OCI-LY1 (cell line): ENCODE measurements at regions not wholly inside any gene's neighbourhood (a gene's known extent, or its start where the extent isn't known, plus 50 kb on each side); places are given as distances from the start of the nearest gene placed in this dataset.

Source experiments
- H2AFZ ChIP-seq: fragments of 200-600 bp; sonication (generic), shearing (Covaris generic); 2 replicates; pipeline ENCODE4 v1.6.0; 2014; ENCODE audit warnings: antibody characterized with exemption, mild to moderate bottlenecking, low read length
- H3F3A ChIP-seq: fragments of 200-600 bp; sonication (generic), shearing (Covaris generic); 2 replicates; pipeline ENCODE4 v1.6.0; 2014; ENCODE audit warnings: mild to moderate bottlenecking, antibody characterized with exemption, low read length, moderate library complexity; ENCODE audit not compliant: insufficient read depth
- H3K27ac ChIP-seq: fragments of 200-600 bp; sonication (generic); 2 replicates; pipeline ENCODE4 v1.5.1; 2014; ENCODE audit warnings: low read length, mixed run types, mild to moderate bottlenecking, low read depth; ENCODE audit not compliant: poor library complexity, severe bottlenecking
- H3K27me3 ChIP-seq: fragments of 200-600 bp; sonication (generic); 2 replicates; pipeline ENCODE4 v1.6.0; 2014; ENCODE audit warnings: antibody characterized with exemption, mild to moderate bottlenecking, low read length, moderate library complexity; ENCODE audit not compliant: insufficient read depth
- H3K36me3 ChIP-seq: fragments of 200-600 bp; sonication (generic); 2 replicates; pipeline ENCODE4 v1.6.1; 2014; ENCODE audit warnings: mild to moderate bottlenecking, antibody characterized with exemption, low read length, moderate library complexity, mixed read lengths; ENCODE audit not compliant: insufficient read depth
- H3K4me1 ChIP-seq: fragments of 200-600 bp; sonication (generic); 2 replicates; pipeline ENCODE4 v1.5.1; 2014; ENCODE audit warnings: mild to moderate bottlenecking, low read length, moderate library complexity; ENCODE audit not compliant: insufficient read depth, severe bottlenecking
- H3K4me2 ChIP-seq: fragments of 200-600 bp; sonication (generic), shearing (Covaris generic); 2 replicates; pipeline ENCODE4 v1.6.1; 2014; ENCODE audit warnings: low read length
- H3K4me3 ChIP-seq: fragments of 200-600 bp; sonication (generic); 2 replicates; pipeline ENCODE4 v1.5.1; 2014; ENCODE audit warnings: low read length, low read depth, mild to moderate bottlenecking, mixed read lengths; ENCODE audit not compliant: poor library complexity, severe bottlenecking
- H3K79me2 ChIP-seq: fragments of 200-600 bp; shearing (Covaris generic); 2 replicates; pipeline ENCODE4 v1.6.1; 2016; ENCODE audit warnings: mixed run types, low read length, mixed read lengths; ENCODE audit not compliant: insufficient read depth
- H3K9ac ChIP-seq: fragments of 200-600 bp; sonication (generic), shearing (Covaris generic); 2 replicates; pipeline ENCODE4 v1.6.1; 2014; ENCODE audit warnings: mild to moderate bottlenecking, low read length, mixed read lengths
- H3K9me2 ChIP-seq: fragments of 200-600 bp; sonication (generic), shearing (Covaris generic); 2 replicates; pipeline ENCODE4 v1.6.1; 2014; ENCODE audit warnings: low read depth, mild to moderate bottlenecking, low read length, mixed read lengths
- H3K9me3 ChIP-seq: fragments of 200-600 bp; shearing (Covaris generic); 2 replicates; pipeline ENCODE4 v1.6.1; 2014; ENCODE audit warnings: low read length, mixed read lengths
- H4K20me1 ChIP-seq: fragments of 200-600 bp; sonication (generic), shearing (Covaris generic); 2 replicates; pipeline ENCODE4 v1.6.0; 2016; ENCODE audit warnings: mild to moderate bottlenecking, low read length; ENCODE audit not compliant: insufficient read depth
- EZH2 ChIP-seq: fragments of 200-600 bp; sonication (generic), shearing (Covaris generic); IDR thresholded peaks from 2 replicates; pipeline ENCODE4 v1.8.0; 2017; ENCODE audit warnings: borderline replicate concordance, mixed run types, mild to moderate bottlenecking, antibody characterized with exemption, low read length, moderate library complexity, mixed read lengths
- TF ChIP-seq, protein P1 (sequence below): fragments of 200-600 bp; sonication (generic), shearing (Covaris generic); IDR thresholded peaks from 2 replicates; pipeline ENCODE4 v1.5.1; 2017; ENCODE audit warnings: mild to moderate bottlenecking, antibody characterized with exemption, low read length, moderate library complexity, mixed read lengths

DNA sequence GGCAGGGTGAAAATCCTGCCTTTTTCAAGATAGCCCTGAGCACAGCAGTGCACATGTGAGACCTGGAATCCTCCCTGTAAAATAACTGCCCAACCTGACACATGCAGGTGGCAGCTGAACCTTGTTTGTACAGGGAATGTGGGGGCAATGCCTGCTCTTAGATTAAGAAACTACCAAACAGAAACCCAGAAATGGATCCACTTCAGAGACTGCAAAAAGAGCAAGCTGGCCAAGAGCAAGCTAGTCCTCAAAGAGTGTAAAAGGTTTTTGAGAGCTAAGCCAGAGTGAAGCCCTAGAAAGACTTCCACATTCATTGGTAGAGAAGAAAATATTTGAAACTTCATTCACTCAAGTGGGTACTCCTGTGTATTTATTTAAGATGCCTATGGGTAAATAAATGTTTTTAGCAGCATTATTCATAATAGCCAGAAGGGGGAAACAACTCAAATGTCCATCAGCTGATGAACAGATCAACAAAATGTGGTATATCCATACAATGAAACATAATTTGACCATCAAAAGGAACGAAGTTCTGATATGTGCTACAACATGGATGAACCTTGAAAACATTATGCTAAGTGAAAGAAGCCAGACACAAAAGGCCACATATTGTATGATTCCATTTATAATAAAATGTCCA lies 96.0 kb upstream of the TSC22D2 start:
- H4K20me1 ChIP-seq: no peaks in the 10 kb centered on the region
- H3K36me3 ChIP-seq: no peaks in the 10 kb centered on the region
- H3F3A ChIP-seq: no peaks in the 10 kb centered on the region
- H3K79me2 ChIP-seq: no peaks in the 10 kb centered on the region
- no peak overlapping the region for H3K9ac ChIP-seq
- no peaks in the 10 kb centered on the region for H3K9me2 ChIP-seq
- no peaks in the 10 kb centered on the region for H3K4me1 ChIP-seq
- H3K9me3 ChIP-seq: no peaks in the 10 kb centered on the region
- H3K4me2 ChIP-seq: no peak overlapping the region
- no peak overlapping the region for H3K27ac ChIP-seq
- no peak overlapping the region for H3K4me3 ChIP-seq
- H2AFZ ChIP-seq: no peak overlapping the region
- TF ChIP-seq, protein P1, sequence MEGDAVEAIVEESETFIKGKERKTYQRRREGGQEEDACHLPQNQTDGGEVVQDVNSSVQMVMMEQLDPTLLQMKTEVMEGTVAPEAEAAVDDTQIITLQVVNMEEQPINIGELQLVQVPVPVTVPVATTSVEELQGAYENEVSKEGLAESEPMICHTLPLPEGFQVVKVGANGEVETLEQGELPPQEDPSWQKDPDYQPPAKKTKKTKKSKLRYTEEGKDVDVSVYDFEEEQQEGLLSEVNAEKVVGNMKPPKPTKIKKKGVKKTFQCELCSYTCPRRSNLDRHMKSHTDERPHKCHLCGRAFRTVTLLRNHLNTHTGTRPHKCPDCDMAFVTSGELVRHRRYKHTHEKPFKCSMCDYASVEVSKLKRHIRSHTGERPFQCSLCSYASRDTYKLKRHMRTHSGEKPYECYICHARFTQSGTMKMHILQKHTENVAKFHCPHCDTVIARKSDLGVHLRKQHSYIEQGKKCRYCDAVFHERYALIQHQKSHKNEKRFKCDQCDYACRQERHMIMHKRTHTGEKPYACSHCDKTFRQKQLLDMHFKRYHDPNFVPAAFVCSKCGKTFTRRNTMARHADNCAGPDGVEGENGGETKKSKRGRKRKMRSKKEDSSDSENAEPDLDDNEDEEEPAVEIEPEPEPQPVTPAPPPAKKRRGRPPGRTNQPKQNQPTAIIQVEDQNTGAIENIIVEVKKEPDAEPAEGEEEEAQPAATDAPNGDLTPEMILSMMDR: no peak
- TF ChIP-seq EZH2: no peak
- H3K27me3 ChIP-seq: peaks cover 6% of the 10 kb centered on the region; the same call in 1 of the 2 replicates

DNA sequence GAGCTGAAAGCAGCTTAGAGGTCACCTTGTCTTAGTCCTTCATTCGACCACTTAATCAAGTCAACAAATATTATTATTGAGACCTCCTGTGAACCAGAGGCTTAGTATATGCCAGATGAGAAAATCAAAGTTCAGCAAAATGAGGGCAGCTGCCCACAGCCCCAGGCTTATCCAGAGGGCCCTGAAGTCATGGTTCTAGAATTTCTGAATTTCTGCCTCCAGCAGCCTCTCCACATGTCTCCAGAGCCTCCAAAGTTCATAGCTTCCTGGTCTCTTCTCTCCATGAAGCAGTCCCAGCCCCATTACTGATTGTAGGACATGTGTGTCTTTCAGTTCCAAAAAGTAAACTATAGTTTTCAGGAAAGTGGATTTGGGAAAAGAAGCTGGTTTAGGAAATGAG lies 96.9 kb upstream of the TSC22D2 start:
- Histone ChIP-seq H3K27ac (no peak overlapping the region), H4K20me1 (no peaks in the 10 kb centered on the region), H3K36me3 (no peaks in the 10 kb centered on the region), H2AFZ (no peak overlapping the region), H3K4me3 (no peak overlapping the region), H3K9me3 (no peaks in the 10 kb centered on the region), H3K4me1 (no peaks in the 10 kb centered on the region), H3K9ac (no peak overlapping the region), H3K4me2 (no peak overlapping the region), H3K27me3 (peaks cover 6% of the 10 kb centered on the region; the same call in 1 of the 2 replicates), H3K9me2 (no peaks in the 10 kb centered on the region), H3F3A (no peaks in the 10 kb centered on the region), H3K79me2 (no peaks in the 10 kb centered on the region)
- TF ChIP-seq, protein P1: no peak
- TF ChIP-seq EZH2: no peak

DNA sequence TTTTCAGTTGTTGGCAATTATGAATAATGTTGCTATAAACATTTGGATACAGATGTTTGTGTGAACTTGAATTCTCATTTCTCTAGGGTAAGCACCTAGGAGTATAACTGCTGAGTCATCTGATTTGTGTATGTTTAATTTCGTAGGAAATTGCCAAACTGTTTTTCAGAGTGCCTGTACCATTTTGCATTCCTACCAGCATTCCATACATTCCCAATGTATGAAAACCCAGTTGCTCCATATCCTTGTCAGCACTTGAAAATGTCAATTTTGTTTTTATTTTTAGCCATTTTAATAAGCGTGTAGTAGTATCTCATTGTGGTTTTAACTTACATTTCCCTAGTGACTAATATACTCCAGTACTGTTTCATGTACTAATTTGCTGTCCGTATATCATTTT lies 98.5 kb upstream of the TSC22D2 start:
- no peaks in the 10 kb centered on the region for H3K36me3 ChIP-seq
- no peaks in the 10 kb centered on the region for H3K79me2 ChIP-seq

More for the DNA sequence above, 98.5 kb upstream of the TSC22D2 start:
- TF ChIP-seq, protein P1: no peak
- no peak for TF ChIP-seq EZH2
- H3K27me3 ChIP-seq: peaks cover 6% of the 10 kb centered on the region; the same call in 1 of the 2 replicates
- no peak overlapping the region for H3K4me2 ChIP-seq
- H3K4me1 ChIP-seq: no peaks in the 10 kb centered on the region
- H3K9ac ChIP-seq: no peak overlapping the region
- H3K4me3 ChIP-seq: no peak overlapping the region
- H2AFZ ChIP-seq: no peak overlapping the region
- H3K9me2 ChIP-seq: no peaks in the 10 kb centered on the region
- H4K20me1 ChIP-seq: no peaks in the 10 kb centered on the region
- no peaks in the 10 kb centered on the region for H3K9me3 ChIP-seq
- no peaks in the 10 kb centered on the region for H3F3A ChIP-seq
- no peak overlapping the region for H3K27ac ChIP-seq
